GM12801 (cell line): ENCODE measurements at regions not wholly inside any gene's neighbourhood (a gene's known extent, or its start where the extent isn't known, plus 50 kb on each side); places are given as distances from the start of the nearest gene placed in this dataset.

Experiments
- CTCF ChIP-seq: IDR thresholded peaks from one replicate; pipeline ENCODE4 v1.5.1; 2011; ENCODE audit warnings: control low read depth; ENCODE audit not compliant: insufficient read length; ENCODE audit errors: extremely low read depth

- no peak for TF ChIP-seq CTCF
Observed at GRCh38 chr20:57876163-57876562, 166.3 kb upstream of the PMEPA1 start.

- TF ChIP-seq CTCF, result no peak
Observed at GRCh38 chr20:57874141-57874540, 164.3 kb upstream of the PMEPA1 start.

- TF ChIP-seq CTCF, result no peak
Observed at GRCh38 chr20:57872816-57873409, 163.1 kb upstream of the PMEPA1 start.

- TF ChIP-seq CTCF, result no peak
Observed at GRCh38 chr20:57871237-57871632, 161.4 kb upstream of the PMEPA1 start.

GRCh38 chr20:57870597-57871236 is 160.9 kb upstream of the PMEPA1 start:
- no peak for TF ChIP-seq CTCF

GRCh38 chr20:57869951-57870315 is 160.1 kb upstream of the PMEPA1 start:
- no peak for TF ChIP-seq CTCF

- no peak for TF ChIP-seq CTCF
Observed at GRCh38 chr20:57869291-57869950, 159.6 kb upstream of the PMEPA1 start.
